ENCODE measurements at regions not wholly inside any gene's neighbourhood (a gene's known extent, or its start where the extent isn't known, plus 50 kb on each side); places are given as distances from the start of the nearest gene placed in this dataset.

DNA sequence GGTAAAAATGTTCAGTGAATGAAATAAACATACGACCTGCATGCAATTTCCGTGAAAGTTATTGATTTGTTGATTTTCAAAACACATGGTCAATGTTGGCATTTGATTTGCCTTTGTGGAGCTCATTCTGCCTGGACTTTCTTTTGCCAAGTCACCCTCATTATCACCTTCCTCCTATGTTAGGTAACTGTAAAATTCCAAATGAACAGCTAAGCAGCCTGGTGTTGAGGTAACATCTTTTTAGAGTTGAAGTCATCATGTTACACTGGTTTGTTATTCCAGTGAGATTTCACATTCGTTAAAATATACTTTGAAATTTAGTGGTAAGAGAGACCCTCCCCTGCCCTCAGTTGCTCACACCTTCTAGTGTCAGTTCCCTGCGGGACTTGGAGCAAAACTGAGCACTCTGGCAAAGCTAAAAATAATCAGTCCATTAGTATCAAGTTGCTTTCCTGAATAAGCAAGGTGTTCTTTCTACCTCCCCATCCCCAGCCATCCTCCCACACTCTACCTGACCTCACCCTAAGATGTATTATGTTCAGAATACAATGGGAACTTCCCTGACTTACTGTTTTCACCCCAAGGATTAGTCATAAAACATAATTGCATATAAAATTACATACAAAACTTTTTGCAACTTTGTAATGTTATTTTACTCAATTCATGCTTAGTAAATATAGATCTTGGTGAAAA, 283.3 kb upstream of the SEMA3A start:
- Histone ChIP-seq H3K27ac (ENCODE audit: low read depth, low read length) (no peak overlapping the region), H3K79me2 (ENCODE audit: insufficient read depth, low read length) (no peaks in the 10 kb centered on the region), H3K9me3 (ENCODE audit: control insufficient read depth in 1 of 2, insufficient read depth in 1 of 2, low read depth in 1 of 2, low read length in 2 of 2) (no peaks in the 10 kb centered on the region), H3K9ac (ENCODE audit: low read length) (no peak overlapping the region), H3K9me2 (ENCODE audit: insufficient read depth) (no peaks in the 10 kb centered on the region), H3K4me3 (replicated peaks in 1 of 2; ENCODE audit: low read depth in 1 of 2, low read length in 2 of 2) (no peak overlapping the region), H4K20me1 (ENCODE audit: insufficient read depth) (no peaks in the 10 kb centered on the region), H3K4me2 (ENCODE audit: low read length) (no peak overlapping the region), H3K27me3 (ENCODE audit: insufficient read depth, low read length) (no peaks in the 10 kb centered on the region), H3K4me1 (ENCODE audit: control insufficient read depth in 1 of 2, insufficient read depth in 2 of 2, low read length in 2 of 2) (no peaks in the 10 kb centered on the region), H2AFZ (ENCODE audit: low read depth, low read length, poor library complexity, severe bottlenecking) (no peak overlapping the region), H3K36me3 (ENCODE audit: control insufficient read depth in 1 of 2, insufficient read depth in 2 of 2, low read length in 2 of 2) (no peaks in the 10 kb centered on the region)
- ATAC-seq = no peak
- intact Hi-C loops (cut with micrococcal nuclease) = no loop called here
- ChIA-PET POLR2A (no interaction called here), RAD21 (ENCODE audit: low non-redundant PET in 1 of 2, low total read pairs in 2 of 2, uncharacterized antibody in 2 of 2, unreplicated experiment in 2 of 2) (no interaction called here), CTCF (no interaction called here)
- no TSS peak for BruUV-seq (replicated peaks)
- DNase-seq (ENCODE audit: low read depth, low spot score) = no peak
- no peak for TF ChIP-seq ELF1 (IDR thresholded peaks at IDR 0.05; ENCODE audit: borderline replicate concordance, low read depth)
- TF ChIP-seq EZH2 (IDR thresholded peaks at IDR 0.05) = no peak
- TF ChIP-seq SP1 (IDR thresholded peaks at IDR 0.05; ENCODE audit: low read depth) = no peak
- TF ChIP-seq, protein P1, sequence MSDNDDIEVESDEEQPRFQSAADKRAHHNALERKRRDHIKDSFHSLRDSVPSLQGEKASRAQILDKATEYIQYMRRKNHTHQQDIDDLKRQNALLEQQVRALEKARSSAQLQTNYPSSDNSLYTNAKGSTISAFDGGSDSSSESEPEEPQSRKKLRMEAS (IDR thresholded peaks at IDR 0.05) = no peak
- no peak for TF ChIP-seq YY1 (IDR thresholded peaks at IDR 0.05; ENCODE audit: extremely low read depth, insufficient replicate concordance, low read depth, low read length)
- no peak for TF ChIP-seq CBX3 (IDR thresholded peaks at IDR 0.05; ENCODE audit: low read depth)
- no peak for TF ChIP-seq EZH2phosphoT487 (IDR thresholded peaks at IDR 0.05; ENCODE audit: borderline replicate concordance)

DNA sequence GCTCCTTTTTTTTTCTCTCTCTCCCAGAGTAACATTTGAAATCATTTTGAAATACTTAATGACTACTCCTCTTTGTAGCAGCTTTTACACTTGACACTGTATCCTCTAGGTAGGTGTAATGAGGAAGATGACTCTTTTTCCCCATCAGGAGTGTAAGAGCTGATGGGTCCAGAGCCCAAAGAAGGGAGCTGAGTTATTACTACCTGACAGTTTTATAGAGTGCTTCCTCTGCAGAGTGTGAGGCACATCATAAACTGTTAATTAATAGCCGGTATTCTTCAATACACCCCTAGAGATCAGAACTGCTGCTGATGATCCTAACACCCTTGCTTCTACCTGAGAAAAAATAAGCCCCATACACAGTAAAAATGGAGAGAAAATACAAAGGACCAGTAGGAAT, 279.8 kb upstream of the SEMA3A start:
- no peak overlapping the region for H3K4me3 ChIP-seq (replicated peaks in 1 of 2; ENCODE audit: low read depth in 1 of 2, low read length in 2 of 2)
- intact Hi-C loops (cut with micrococcal nuclease) = no loop called here
- BruUV-seq (replicated peaks) = no TSS peak
- no peak overlapping the region for H3K4me2 ChIP-seq (ENCODE audit: low read length)
- ChIA-PET CTCF (no interaction called here), RAD21 (ENCODE audit: low non-redundant PET in 1 of 2, low total read pairs in 2 of 2, uncharacterized antibody in 2 of 2, unreplicated experiment in 2 of 2) (no interaction called here), POLR2A (no interaction called here)
- no peaks in the 10 kb centered on the region for H3K79me2 ChIP-seq (ENCODE audit: insufficient read depth, low read length)
- no peaks in the 10 kb centered on the region for H4K20me1 ChIP-seq (ENCODE audit: insufficient read depth)
- DNase-seq (ENCODE audit: low read depth, low spot score) (no peak), ATAC-seq (no peak)
- no peaks in the 10 kb centered on the region for H3K36me3 ChIP-seq (ENCODE audit: control insufficient read depth in 1 of 2, insufficient read depth in 2 of 2, low read length in 2 of 2)
- no peaks in the 10 kb centered on the region for H3K4me1 ChIP-seq (ENCODE audit: control insufficient read depth in 1 of 2, insufficient read depth in 2 of 2, low read length in 2 of 2)
- peak overlapping the region; percentile 33 for H2AFZ ChIP-seq (ENCODE audit: low read depth, low read length, poor library complexity, severe bottlenecking)
- H3K27ac ChIP-seq (ENCODE audit: low read depth, low read length) = no peak overlapping the region
- H3K9me2 ChIP-seq (ENCODE audit: insufficient read depth) = no peaks in the 10 kb centered on the region
- no peak overlapping the region for H3K9ac ChIP-seq (ENCODE audit: low read length)
- no peaks in the 10 kb centered on the region for H3K27me3 ChIP-seq (ENCODE audit: insufficient read depth, low read length)
- no peaks in the 10 kb centered on the region for H3K9me3 ChIP-seq (ENCODE audit: control insufficient read depth in 1 of 2, insufficient read depth in 1 of 2, low read depth in 1 of 2, low read length in 2 of 2)
- no peak for TF ChIP-seq POLR2A (IDR thresholded peaks at IDR 0.05; ENCODE audit: borderline replicate concordance, extremely low read depth, insufficient read depth, insufficient read length)
- TF ChIP-seq CBX3 (IDR thresholded peaks at IDR 0.05; ENCODE audit: low read depth) = no peak
- TF ChIP-seq, protein P2, sequence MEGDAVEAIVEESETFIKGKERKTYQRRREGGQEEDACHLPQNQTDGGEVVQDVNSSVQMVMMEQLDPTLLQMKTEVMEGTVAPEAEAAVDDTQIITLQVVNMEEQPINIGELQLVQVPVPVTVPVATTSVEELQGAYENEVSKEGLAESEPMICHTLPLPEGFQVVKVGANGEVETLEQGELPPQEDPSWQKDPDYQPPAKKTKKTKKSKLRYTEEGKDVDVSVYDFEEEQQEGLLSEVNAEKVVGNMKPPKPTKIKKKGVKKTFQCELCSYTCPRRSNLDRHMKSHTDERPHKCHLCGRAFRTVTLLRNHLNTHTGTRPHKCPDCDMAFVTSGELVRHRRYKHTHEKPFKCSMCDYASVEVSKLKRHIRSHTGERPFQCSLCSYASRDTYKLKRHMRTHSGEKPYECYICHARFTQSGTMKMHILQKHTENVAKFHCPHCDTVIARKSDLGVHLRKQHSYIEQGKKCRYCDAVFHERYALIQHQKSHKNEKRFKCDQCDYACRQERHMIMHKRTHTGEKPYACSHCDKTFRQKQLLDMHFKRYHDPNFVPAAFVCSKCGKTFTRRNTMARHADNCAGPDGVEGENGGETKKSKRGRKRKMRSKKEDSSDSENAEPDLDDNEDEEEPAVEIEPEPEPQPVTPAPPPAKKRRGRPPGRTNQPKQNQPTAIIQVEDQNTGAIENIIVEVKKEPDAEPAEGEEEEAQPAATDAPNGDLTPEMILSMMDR (IDR thresholded peaks at IDR 0.05 in 2 of 3, conservative IDR thresholded peaks at IDR 0.05 in 1 of 3; ENCODE audit: borderline replicate concordance in 1 of 3, insufficient read depth in 1 of 3, low read depth in 2 of 3, low read length in 2 of 3) = no peak
- no peak for TF ChIP-seq TCF7L2 (IDR thresholded peaks at IDR 0.05; ENCODE audit: borderline replicate concordance, extremely low read depth, insufficient read depth, insufficient read length)
- no peak for TF ChIP-seq FOSL1 (IDR thresholded peaks at IDR 0.05; ENCODE audit: low read depth)
- no peak for TF ChIP-seq EZH2 (IDR thresholded peaks at IDR 0.05)
- TF ChIP-seq, protein P3, sequence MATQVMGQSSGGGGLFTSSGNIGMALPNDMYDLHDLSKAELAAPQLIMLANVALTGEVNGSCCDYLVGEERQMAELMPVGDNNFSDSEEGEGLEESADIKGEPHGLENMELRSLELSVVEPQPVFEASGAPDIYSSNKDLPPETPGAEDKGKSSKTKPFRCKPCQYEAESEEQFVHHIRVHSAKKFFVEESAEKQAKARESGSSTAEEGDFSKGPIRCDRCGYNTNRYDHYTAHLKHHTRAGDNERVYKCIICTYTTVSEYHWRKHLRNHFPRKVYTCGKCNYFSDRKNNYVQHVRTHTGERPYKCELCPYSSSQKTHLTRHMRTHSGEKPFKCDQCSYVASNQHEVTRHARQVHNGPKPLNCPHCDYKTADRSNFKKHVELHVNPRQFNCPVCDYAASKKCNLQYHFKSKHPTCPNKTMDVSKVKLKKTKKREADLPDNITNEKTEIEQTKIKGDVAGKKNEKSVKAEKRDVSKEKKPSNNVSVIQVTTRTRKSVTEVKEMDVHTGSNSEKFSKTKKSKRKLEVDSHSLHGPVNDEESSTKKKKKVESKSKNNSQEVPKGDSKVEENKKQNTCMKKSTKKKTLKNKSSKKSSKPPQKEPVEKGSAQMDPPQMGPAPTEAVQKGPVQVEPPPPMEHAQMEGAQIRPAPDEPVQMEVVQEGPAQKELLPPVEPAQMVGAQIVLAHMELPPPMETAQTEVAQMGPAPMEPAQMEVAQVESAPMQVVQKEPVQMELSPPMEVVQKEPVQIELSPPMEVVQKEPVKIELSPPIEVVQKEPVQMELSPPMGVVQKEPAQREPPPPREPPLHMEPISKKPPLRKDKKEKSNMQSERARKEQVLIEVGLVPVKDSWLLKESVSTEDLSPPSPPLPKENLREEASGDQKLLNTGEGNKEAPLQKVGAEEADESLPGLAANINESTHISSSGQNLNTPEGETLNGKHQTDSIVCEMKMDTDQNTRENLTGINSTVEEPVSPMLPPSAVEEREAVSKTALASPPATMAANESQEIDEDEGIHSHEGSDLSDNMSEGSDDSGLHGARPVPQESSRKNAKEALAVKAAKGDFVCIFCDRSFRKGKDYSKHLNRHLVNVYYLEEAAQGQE (IDR thresholded peaks at IDR 0.05; ENCODE audit: low read depth) = no peak
- TF ChIP-seq ELF1 (IDR thresholded peaks at IDR 0.05; ENCODE audit: borderline replicate concordance, low read depth) = no peak

Data from HCT116 (cell line).